Mammary epithelial cell (primary cell): ENCODE measurements at regions not wholly inside any gene's neighbourhood (a gene's known extent, or its start where the extent isn't known, plus 50 kb on each side); places are given as distances from the start of the nearest gene placed in this dataset.

Experiments
- CTCF ChIP-seq, 2 donors: IDR thresholded peaks in 1 of 2; conservative IDR thresholded peaks in 1 of 2; 2 replicates each; pipeline ENCODE4 v1.5.1; 2011 to 2012; ENCODE audit warnings: inconsistent platforms in 2 of 2, low read length in 2 of 2, mild to moderate bottlenecking in 2 of 2, control low read depth in 1 of 2, low read depth in 1 of 2; ENCODE audit not compliant: insufficient read depth in 1 of 2; ENCODE audit errors: extremely low read depth in 1 of 2
- EZH2 ChIP-seq: IDR thresholded peaks from 2 replicates; pipeline ENCODE4 v1.6.1; 2012; ENCODE audit warnings: low read length, inconsistent platforms, borderline replicate concordance

DNA sequence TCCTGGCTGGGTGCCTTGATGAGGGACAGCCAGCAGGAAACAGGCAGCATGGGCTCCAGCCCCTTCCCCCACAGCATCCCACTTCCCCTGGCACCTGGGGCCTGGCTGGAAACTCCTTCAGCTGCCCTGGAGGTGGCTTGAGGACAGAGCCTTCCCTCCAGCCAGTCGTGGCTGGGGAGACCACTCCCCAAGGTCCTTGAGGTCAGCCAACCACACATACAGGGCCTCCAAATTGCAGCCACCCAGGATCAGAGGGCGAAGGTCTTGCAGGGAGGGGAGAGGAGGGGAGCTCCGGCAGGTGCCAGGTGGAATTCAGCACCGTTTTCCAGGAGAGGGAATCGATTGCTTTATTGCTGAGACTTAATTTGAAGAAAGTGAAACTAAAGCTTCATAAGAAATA, 280.4 kb downstream of the PBX3 start:
- TF ChIP-seq CTCF (conservative IDR thresholded peaks at IDR 0.05 in 1 of 2, IDR thresholded peaks at IDR 0.05 in 1 of 2; ENCODE audit: extremely low read depth in 1 of 2, insufficient read depth in 1 of 2, low read depth in 1 of 2, low read length in 2 of 2) (no peak), EZH2 (no peak)
